ENCODE measurements at regions not wholly inside any gene's neighbourhood (a gene's known extent, or its start where the extent isn't known, plus 50 kb on each side); places are given as distances from the start of the nearest gene placed in this dataset.
"Not testable (repeated sequence)": the region's sequence is repeated elsewhere in the genome, so short reads cannot be mapped to it uniquely, and the experiment has no call there.

DNA sequence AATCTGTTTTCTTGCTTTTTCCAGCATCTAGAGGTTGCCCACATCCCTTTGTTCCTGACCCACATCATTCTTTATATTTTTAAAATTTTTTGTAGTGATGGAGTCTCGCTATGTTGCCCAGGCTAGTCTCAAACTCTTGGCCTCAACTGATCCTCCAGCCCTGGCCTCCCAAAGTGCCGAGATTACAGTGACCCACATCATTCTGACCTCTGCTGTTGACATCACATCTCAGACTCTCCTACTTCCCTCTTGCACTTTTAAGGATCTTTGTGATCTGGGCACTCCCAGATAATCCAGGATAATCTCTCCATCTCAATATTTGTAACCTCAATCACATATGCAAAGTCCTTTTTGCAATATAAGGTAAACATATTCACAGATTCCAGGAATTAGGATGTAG is 266.6 kb downstream of the MEX3B start:
- intact Hi-C loops (cut with micrococcal nuclease; ENCODE audit: unreplicated experiment): no loop called here
- Mint-ChIP-seq H3K4me1 (ENCODE audit: low read depth, unreplicated experiment) (no peaks in the 10 kb centered on the region), H3K4me3 (ENCODE audit: unreplicated experiment) (no peak overlapping the region), H3K36me3 (ENCODE audit: insufficient read depth, unreplicated experiment) (no peaks in the 10 kb centered on the region), H3K9me3 (ENCODE audit: unreplicated experiment) (no peaks in the 10 kb centered on the region), H3K27ac (ENCODE audit: unreplicated experiment) (no peak overlapping the region), H3K27me3 (ENCODE audit: insufficient read depth, unreplicated experiment) (peaks cover 6% of the 10 kb centered on the region)
- Histone ChIP-seq H3K9me3 (no peaks in the 10 kb centered on the region), H3K36me3 (ENCODE audit: control insufficient read depth, insufficient read depth, low read length) (no peaks in the 10 kb centered on the region), H3K27me3 (replicated peaks; ENCODE audit: control insufficient read depth, insufficient read depth, low read length) (no peaks in the 10 kb centered on the region), H3K4me3 (ENCODE audit: low read depth, low read length) (no peak overlapping the region), H3K4me1 (no peaks in the 10 kb centered on the region)
- TF ChIP-seq, protein P1, sequence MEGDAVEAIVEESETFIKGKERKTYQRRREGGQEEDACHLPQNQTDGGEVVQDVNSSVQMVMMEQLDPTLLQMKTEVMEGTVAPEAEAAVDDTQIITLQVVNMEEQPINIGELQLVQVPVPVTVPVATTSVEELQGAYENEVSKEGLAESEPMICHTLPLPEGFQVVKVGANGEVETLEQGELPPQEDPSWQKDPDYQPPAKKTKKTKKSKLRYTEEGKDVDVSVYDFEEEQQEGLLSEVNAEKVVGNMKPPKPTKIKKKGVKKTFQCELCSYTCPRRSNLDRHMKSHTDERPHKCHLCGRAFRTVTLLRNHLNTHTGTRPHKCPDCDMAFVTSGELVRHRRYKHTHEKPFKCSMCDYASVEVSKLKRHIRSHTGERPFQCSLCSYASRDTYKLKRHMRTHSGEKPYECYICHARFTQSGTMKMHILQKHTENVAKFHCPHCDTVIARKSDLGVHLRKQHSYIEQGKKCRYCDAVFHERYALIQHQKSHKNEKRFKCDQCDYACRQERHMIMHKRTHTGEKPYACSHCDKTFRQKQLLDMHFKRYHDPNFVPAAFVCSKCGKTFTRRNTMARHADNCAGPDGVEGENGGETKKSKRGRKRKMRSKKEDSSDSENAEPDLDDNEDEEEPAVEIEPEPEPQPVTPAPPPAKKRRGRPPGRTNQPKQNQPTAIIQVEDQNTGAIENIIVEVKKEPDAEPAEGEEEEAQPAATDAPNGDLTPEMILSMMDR (IDR thresholded peaks at IDR 0.05; ENCODE audit: insufficient read depth in 1 of 2, low read depth in 1 of 2, low read length in 1 of 2, severe bottlenecking in 1 of 2, unreplicated experiment in 1 of 2): no peak
- ChIA-PET CTCF (no interaction called here), POLR2A (no interaction called here)
- no TSS peak for BruUV-seq (replicated peaks)
- no peak for DNase-seq

DNA sequence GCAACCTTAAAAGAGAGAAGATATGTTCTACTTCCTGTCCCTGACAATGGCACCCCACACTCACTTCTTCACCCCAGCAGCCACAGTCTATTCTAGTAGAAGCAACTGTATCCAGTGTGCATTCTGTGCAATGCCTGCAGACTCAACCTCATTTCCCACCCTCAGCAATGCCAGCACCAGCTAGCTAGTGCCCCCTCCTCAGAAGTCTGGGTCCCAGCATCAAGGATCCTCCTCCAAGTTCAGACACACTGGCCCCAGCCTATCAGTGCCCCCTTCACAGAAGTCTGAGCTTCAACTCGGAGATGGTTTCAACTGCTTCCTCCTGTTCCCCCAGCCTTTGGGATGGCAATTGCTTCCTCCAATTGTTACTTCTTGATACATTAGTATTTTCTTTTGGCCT is 268.3 kb downstream of the MEX3B start:
- peaks cover 6% of the 10 kb centered on the region for H3K27me3 Mint-ChIP-seq (ENCODE audit: insufficient read depth, unreplicated experiment)
- no peak overlapping the region for H3K4me3 Mint-ChIP-seq (ENCODE audit: unreplicated experiment)
- H3K4me1 Mint-ChIP-seq (ENCODE audit: low read depth, unreplicated experiment): no peaks in the 10 kb centered on the region
- Histone ChIP-seq H3K4me1 (no peaks in the 10 kb centered on the region), H3K36me3 (ENCODE audit: control insufficient read depth, insufficient read depth, low read length) (no peaks in the 10 kb centered on the region), H3K9me3 (no peaks in the 10 kb centered on the region), H3K27me3 (replicated peaks; ENCODE audit: control insufficient read depth, insufficient read depth, low read length) (no peaks in the 10 kb centered on the region), H3K4me3 (ENCODE audit: low read depth, low read length) (no peak overlapping the region)
- POLR2A ChIA-PET: interaction anchor here (0.5 kb wide), 1 partner anchor 10 kb away, joined by 6 read pairs; no protein-coding TSS in a partner anchor
- intact Hi-C loops (cut with micrococcal nuclease; ENCODE audit: unreplicated experiment): no loop called here
- CTCF ChIA-PET: no interaction called here
- TF ChIP-seq, protein P1 (IDR thresholded peaks at IDR 0.05; ENCODE audit: insufficient read depth in 1 of 2, low read depth in 1 of 2, low read length in 1 of 2, severe bottlenecking in 1 of 2, unreplicated experiment in 1 of 2): no peak
- DNase-seq: no peak
- H3K27ac Mint-ChIP-seq (ENCODE audit: unreplicated experiment): no peak overlapping the region
- BruUV-seq (replicated peaks): no TSS peak
- no peaks in the 10 kb centered on the region for H3K9me3 Mint-ChIP-seq (ENCODE audit: unreplicated experiment)
- no peaks in the 10 kb centered on the region for H3K36me3 Mint-ChIP-seq (ENCODE audit: insufficient read depth, unreplicated experiment)

GRCh38 chr15:81776976-81777375 is 268.8 kb downstream of the MEX3B start:
- Histone ChIP-seq H3K27me3 (replicated peaks; ENCODE audit: control insufficient read depth, insufficient read depth, low read length) (no peaks in the 10 kb centered on the region), H3K36me3 (ENCODE audit: control insufficient read depth, insufficient read depth, low read length) (no peaks in the 10 kb centered on the region), H3K9me3 (no peaks in the 10 kb centered on the region), H3K4me3 (ENCODE audit: low read depth, low read length) (no peak overlapping the region), H3K4me1 (no peaks in the 10 kb centered on the region)
- Mint-ChIP-seq H3K36me3 (ENCODE audit: insufficient read depth, unreplicated experiment) (no peaks in the 10 kb centered on the region), H3K4me1 (ENCODE audit: low read depth, unreplicated experiment) (no peaks in the 10 kb centered on the region), H3K27me3 (ENCODE audit: insufficient read depth, unreplicated experiment) (peaks cover 5% of the 10 kb centered on the region), H3K27ac (ENCODE audit: unreplicated experiment) (no peak overlapping the region), H3K9me3 (ENCODE audit: unreplicated experiment) (no peaks in the 10 kb centered on the region), H3K4me3 (ENCODE audit: unreplicated experiment) (no peak overlapping the region)
- POLR2A ChIA-PET: no interaction called here
- no peak for DNase-seq
- no TSS peak for BruUV-seq (replicated peaks)
- intact Hi-C loops (cut with micrococcal nuclease; ENCODE audit: unreplicated experiment): no loop called here
- TF ChIP-seq, protein P1 (IDR thresholded peaks at IDR 0.05; ENCODE audit: insufficient read depth in 1 of 2, low read depth in 1 of 2, low read length in 1 of 2, severe bottlenecking in 1 of 2, unreplicated experiment in 1 of 2): no peak
- CTCF ChIA-PET: no interaction called here

DNA sequence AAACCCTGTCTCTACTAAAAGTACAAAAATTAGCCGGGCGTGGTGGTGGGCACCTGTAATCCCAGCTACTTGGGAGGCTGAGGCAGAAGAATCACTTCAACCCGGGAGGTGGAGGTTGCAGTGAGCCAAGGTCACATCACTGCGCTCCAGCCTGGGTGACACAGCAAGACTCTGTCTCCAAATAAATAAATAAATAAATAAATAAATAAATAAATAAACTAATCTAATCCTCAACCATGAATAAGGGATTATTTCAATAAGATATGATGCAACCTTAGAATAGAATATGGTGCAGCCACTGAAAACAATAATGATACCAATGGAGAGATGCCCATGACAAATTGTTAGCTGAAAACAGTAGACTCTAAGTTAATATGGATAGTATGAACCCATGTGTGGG is 270.0 kb downstream of the MEX3B start:
- DNase-seq; H3K27ac Mint-ChIP-seq (ENCODE audit: unreplicated experiment); BruUV-seq (replicated peaks); H3K9me3 Mint-ChIP-seq (ENCODE audit: unreplicated experiment); H3K4me3 Mint-ChIP-seq (ENCODE audit: unreplicated experiment); H3K27me3 ChIP-seq (replicated peaks; ENCODE audit: control insufficient read depth, insufficient read depth, low read length); H3K36me3 Mint-ChIP-seq (ENCODE audit: insufficient read depth, unreplicated experiment); H3K36me3 ChIP-seq (ENCODE audit: control insufficient read depth, insufficient read depth, low read length); CTCF ChIA-PET; POLR2A ChIA-PET; H3K9me3 ChIP-seq; intact Hi-C loops (cut with micrococcal nuclease; ENCODE audit: unreplicated experiment); H3K4me1 Mint-ChIP-seq (ENCODE audit: low read depth, unreplicated experiment); H3K4me1 ChIP-seq; H3K27me3 Mint-ChIP-seq (ENCODE audit: insufficient read depth, unreplicated experiment); H3K4me3 ChIP-seq (ENCODE audit: low read depth, low read length): not testable (repeated sequence)
